PFSK-1 (cell line): ENCODE measurements at regions not wholly inside any gene's neighbourhood (a gene's known extent, or its start where the extent isn't known, plus 50 kb on each side); places are given as distances from the start of the nearest gene placed in this dataset.

Experiments used
- FOXP2 ChIP-seq: optimal IDR thresholded peaks from 2 replicates; pipeline ENCODE3; 2011; ENCODE audit warnings: borderline replicate concordance, control low read depth, inconsistent platforms; ENCODE audit not compliant: insufficient read depth; ENCODE audit errors: extremely low read length, extremely low read depth
- POLR2AphosphoS5 ChIP-seq: IDR thresholded peaks from 2 replicates; pipeline ENCODE4 v1.6.1; 2012; ENCODE audit warnings: low read depth, mild to moderate bottlenecking, control low read depth, low read length, moderate library complexity
- REST ChIP-seq, 2 experiments: IDR thresholded peaks; 2 replicates each; pipeline versions ENCODE4 v1.6.1 to v1.8.0; 2011 to 2012; ENCODE audit warnings: low read depth in 2 of 2, low read length in 2 of 2, control low read depth in 1 of 2, inconsistent platforms in 1 of 2, mild to moderate bottlenecking in 1 of 2, moderate library complexity in 1 of 2; ENCODE audit not compliant: insufficient read depth in 1 of 2
- SIN3A ChIP-seq: IDR thresholded peaks from 2 replicates; pipeline ENCODE4 v1.6.1; 2012; ENCODE audit warnings: mild to moderate bottlenecking, low read length, moderate library complexity, borderline replicate concordance; ENCODE audit not compliant: insufficient read depth
- TAF1 ChIP-seq: IDR thresholded peaks from 2 replicates; pipeline ENCODE4 v1.6.1; 2012; ENCODE audit warnings: low read length, control low read depth, borderline replicate concordance; ENCODE audit not compliant: insufficient read depth

GRCh38 chr4:137674066-137674465 lies 141.8 kb upstream of the PCDH18 start:
- TF ChIP-seq TAF1 (no peak), SIN3A (no peak), REST (IDR thresholded peaks at IDR 0.05; ENCODE audit: insufficient read depth in 1 of 2, low read depth in 2 of 2, low read length in 2 of 2) (no peak), POLR2AphosphoS5 (no peak), FOXP2 (no peak)

DNA sequence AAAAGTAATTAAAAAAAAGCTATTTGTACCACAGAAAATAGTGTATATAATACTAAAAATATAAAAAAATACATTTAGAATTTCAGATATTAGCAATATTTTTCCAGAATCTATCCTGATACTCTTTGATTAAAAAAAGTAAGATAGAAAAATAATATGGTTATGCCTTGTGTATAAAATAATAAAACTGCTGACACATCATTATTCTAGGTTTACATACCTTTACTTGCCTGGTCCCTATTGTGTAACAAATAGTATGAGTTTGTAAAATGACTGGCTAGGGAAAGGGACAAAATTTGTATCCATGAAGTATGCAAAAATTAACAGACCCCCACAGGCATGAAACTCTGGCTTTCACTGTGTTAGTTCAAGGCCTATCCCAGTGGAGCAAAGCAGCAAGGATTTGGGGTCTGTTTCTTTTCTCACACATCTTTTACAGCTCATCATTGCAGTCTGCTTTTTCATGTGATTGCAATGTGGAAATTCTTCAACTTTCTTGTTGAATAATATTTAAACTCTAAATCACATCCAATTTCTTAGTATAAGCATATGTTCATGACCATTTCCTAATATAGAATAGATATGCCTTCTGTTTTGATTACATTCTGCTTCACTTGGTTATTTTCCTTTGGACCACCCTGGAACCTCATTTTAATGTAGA lies 136.7 kb upstream of the PCDH18 start:
- TF ChIP-seq REST (IDR thresholded peaks at IDR 0.05; ENCODE audit: insufficient read depth in 1 of 2, low read depth in 2 of 2, low read length in 2 of 2) = no peak
- TF ChIP-seq POLR2AphosphoS5 = no peak
- no peak for TF ChIP-seq FOXP2

GRCh38 chr4:137664416-137664815 lies 132.1 kb upstream of the PCDH18 start:
- TF ChIP-seq SIN3A = no peak
- no peak for TF ChIP-seq POLR2AphosphoS5

DNA sequence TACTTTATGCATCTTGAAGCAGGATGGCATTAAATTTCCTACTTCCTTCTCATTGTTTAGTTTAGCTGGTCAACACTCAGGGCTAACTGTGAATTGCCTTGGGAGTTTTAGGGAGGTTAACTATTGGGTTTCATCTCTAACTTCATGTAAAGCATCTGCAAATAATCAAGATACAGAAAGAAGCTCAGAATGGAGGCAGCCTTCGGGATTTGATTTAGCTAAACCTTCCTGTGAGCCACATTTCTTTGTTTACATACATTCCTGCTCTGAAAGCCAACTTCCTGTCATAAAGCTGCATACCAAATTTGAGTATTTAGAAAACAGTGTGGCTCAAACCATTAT lies 131.7 kb upstream of the PCDH18 start:
- TF ChIP-seq SIN3A (no peak), REST (IDR thresholded peaks at IDR 0.05; ENCODE audit: insufficient read depth in 1 of 2, low read depth in 2 of 2, low read length in 2 of 2) (peak in 1 of 2 experiments; percentile 34; a peak in 1 of 4 replicates), FOXP2 (no peak), TAF1 (peak; percentile 52; the same call in 1 of the 2 replicates), POLR2AphosphoS5 (peak; percentile 63)

DNA sequence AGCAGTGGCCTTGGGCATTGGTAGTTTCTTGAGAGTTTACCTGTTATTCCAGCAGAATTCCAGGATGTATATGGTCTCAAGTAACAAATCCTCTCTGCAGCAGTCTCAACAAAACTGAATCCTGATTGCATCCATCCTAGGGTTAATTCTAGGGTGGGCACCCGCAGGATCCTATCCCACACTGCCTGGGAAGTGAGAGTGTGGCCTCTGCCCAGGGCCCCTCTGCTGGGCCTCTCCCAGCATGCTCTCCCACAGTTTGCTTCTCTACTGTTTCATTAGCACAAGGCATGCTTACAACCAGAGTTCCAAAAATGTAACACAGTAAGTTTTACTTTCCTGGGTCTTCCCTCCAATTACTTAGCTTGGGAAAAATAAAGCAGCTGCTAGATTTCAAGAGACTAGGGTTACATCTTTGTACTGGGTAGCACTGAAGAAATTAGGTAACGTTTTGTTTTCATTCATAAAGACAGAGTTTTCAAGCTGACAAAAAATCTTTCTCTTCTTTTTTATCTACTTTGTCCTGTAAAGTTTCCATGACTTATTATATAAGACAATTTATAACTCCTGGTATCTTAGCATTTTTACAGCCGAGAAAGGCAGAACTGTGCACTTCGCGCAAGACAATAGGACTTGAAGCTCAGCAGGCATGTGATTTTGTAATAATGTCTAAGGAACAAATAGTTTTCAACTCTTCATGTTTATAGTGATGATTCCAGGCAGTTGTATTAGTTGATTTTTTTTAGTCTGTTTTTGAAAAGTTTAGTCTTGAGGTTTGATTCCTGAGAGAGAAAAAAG lies 131.2 kb upstream of the PCDH18 start:
- no peak for TF ChIP-seq REST (IDR thresholded peaks at IDR 0.05; ENCODE audit: insufficient read depth in 1 of 2, low read depth in 2 of 2, low read length in 2 of 2)
- no peak for TF ChIP-seq SIN3A
- no peak for TF ChIP-seq POLR2AphosphoS5
- no peak for TF ChIP-seq TAF1
- TF ChIP-seq FOXP2 = no peak
